ENCODE measurements at regions not wholly inside any gene's neighbourhood (a gene's known extent, or its start where the extent isn't known, plus 50 kb on each side); places are given as distances from the start of the nearest gene placed in this dataset.

DNA sequence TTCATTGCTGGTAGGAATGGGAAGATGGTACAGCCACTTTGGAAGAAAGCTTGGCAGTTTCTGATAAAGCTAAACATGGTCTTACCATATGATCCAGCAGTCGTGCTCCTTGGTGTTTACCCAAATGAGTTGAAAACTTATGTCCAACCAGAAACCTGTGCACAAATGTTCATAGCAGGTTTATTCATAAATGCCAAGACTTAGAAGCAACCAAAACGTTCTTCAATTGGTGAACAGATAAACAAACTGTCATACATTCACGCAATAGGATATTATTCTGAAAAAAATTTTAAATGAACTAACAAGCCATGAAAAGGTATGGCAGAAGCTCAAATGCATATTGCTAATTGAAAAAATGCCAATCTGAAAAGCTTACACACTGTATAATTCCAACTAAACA is 117.1 kb downstream of the LINC00237 start (continued):
- no peak for TF ChIP-seq CEBPG (CRISPR knock-in tag; IDR thresholded peaks at IDR 0.05)
- no peak for TF ChIP-seq CEBPG (tag; conservative IDR thresholded peaks at IDR 0.05 in 1 of 2, IDR thresholded peaks at IDR 0.05 in 1 of 2)
- TF ChIP-seq ZNF696 (CRISPR knock-in tag; conservative IDR thresholded peaks at IDR 0.05) = no peak
- TF ChIP-seq KHSRP (IDR thresholded peaks at IDR 0.05) = no peak
- TF ChIP-seq CTBP1 (IDR thresholded peaks at IDR 0.05; ENCODE audit: borderline replicate concordance) = no peak
- no peak for TF ChIP-seq ZNF695 (CRISPR knock-in tag; IDR thresholded peaks at IDR 0.05)
- TF ChIP-seq, protein P1, sequence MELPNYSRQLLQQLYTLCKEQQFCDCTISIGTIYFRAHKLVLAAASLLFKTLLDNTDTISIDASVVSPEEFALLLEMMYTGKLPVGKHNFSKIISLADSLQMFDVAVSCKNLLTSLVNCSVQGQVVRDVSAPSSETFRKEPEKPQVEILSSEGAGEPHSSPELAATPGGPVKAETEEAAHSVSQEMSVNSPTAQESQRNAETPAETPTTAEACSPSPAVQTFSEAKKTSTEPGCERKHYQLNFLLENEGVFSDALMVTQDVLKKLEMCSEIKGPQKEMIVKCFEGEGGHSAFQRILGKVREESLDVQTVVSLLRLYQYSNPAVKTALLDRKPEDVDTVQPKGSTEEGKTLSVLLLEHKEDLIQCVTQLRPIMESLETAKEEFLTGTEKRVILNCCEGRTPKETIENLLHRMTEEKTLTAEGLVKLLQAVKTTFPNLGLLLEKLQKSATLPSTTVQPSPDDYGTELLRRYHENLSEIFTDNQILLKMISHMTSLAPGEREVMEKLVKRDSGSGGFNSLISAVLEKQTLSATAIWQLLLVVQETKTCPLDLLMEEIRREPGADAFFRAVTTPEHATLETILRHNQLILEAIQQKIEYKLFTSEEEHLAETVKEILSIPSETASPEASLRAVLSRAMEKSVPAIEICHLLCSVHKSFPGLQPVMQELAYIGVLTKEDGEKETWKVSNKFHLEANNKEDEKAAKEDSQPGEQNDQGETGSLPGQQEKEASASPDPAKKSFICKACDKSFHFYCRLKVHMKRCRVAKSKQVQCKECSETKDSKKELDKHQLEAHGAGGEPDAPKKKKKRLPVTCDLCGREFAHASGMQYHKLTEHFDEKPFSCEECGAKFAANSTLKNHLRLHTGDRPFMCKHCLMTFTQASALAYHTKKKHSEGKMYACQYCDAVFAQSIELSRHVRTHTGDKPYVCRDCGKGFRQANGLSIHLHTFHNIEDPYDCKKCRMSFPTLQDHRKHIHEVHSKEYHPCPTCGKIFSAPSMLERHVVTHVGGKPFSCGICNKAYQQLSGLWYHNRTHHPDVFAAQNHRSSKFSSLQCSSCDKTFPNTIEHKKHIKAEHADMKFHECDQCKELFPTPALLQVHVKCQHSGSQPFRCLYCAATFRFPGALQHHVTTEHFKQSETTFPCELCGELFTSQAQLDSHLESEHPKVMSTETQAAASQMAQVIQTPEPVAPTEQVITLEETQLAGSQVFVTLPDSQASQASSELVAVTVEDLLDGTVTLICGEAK (IDR thresholded peaks at IDR 0.05) = no peak
- TF ChIP-seq, protein P1 (CRISPR knock-in tag; IDR thresholded peaks at IDR 0.05) = no peak
- no peak for TF ChIP-seq HDAC2 (IDR thresholded peaks at IDR 0.05)
- no peak for TF ChIP-seq RBM17 (IDR thresholded peaks at IDR 0.05; ENCODE audit: borderline replicate concordance, low read depth, low read length)
- TF ChIP-seq POLR2B (IDR thresholded peaks at IDR 0.05; ENCODE audit: low read depth, partially characterized antibody) = no peak
- TF ChIP-seq MYC (IDR thresholded peaks at IDR 0.05; ENCODE audit: low read depth, low read length) = no peak
- no peak for TF ChIP-seq MYC (CRISPR knock-in tag; IDR thresholded peaks at IDR 0.05; ENCODE audit: borderline replicate concordance, low read depth)
- TF ChIP-seq MCM5 (IDR thresholded peaks at IDR 0.05; ENCODE audit: low read depth) = no peak
- TF ChIP-seq, protein P2, sequence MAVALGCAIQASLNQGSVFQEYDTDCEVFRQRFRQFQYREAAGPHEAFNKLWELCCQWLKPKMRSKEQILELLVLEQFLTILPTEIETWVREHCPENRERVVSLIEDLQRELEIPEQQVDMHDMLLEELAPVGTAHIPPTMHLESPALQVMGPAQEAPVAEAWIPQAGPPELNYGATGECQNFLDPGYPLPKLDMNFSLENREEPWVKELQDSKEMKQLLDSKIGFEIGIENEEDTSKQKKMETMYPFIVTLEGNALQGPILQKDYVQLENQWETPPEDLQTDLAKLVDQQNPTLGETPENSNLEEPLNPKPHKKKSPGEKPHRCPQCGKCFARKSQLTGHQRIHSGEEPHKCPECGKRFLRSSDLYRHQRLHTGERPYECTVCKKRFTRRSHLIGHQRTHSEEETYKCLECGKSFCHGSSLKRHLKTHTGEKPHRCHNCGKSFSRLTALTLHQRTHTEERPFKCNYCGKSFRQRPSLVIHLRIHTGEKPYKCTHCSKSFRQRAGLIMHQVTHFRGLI (CRISPR knock-in tag; IDR thresholded peaks at IDR 0.05) = no peak
- TF ChIP-seq MXI1 (IDR thresholded peaks at IDR 0.05; ENCODE audit: low read depth, low read length) = no peak
- no peak for TF ChIP-seq ZNF584 (CRISPR knock-in tag; IDR thresholded peaks at IDR 0.05; ENCODE audit: low read depth)

Measured in K562 (cell line).